Dendritic cell treated with granulocyte-macrophage colony-stimulating factor and Interleukin-4, amounts not matched to agents 40 ng/mL and 50 ng/mL, for 4 days (primary cell): ENCODE measurements at regions not wholly inside any gene's neighbourhood (a gene's known extent, or its start where the extent isn't known, plus 50 kb on each side); places are given as distances from the start of the nearest gene placed in this dataset.
"Not testable (repeated sequence)": the region's sequence is repeated elsewhere in the genome, so short reads cannot be mapped to it uniquely, and the experiment has no call there.

ENCODE experiments used
- H3K27ac Mint-ChIP-seq: one replicate; pipeline ENCODE4 v1.8.0; 2022; ENCODE audit warnings: mild to moderate bottlenecking, mixed read lengths
- H3K27me3 Mint-ChIP-seq: one replicate; pipeline ENCODE4 v1.8.0; 2022; ENCODE audit warnings: mild to moderate bottlenecking, mixed read lengths
- H3K36me3 Mint-ChIP-seq: one replicate; pipeline ENCODE4 v1.8.0; 2022; ENCODE audit warnings: low read depth, mixed read lengths
- H3K4me1 Mint-ChIP-seq: one replicate; pipeline ENCODE4 v1.8.0; 2022; ENCODE audit warnings: low read depth, mixed read lengths
- H3K4me3 Mint-ChIP-seq: one replicate; pipeline ENCODE4 v1.8.0; 2022; ENCODE audit warnings: mild to moderate bottlenecking, moderate library complexity, mixed read lengths
- H3K9me3 Mint-ChIP-seq: one replicate; pipeline ENCODE4 v1.8.0; 2022; ENCODE audit warnings: mixed read lengths
- intact Hi-C: fragments of 100-400 bp; cut with micrococcal nuclease; formaldehyde crosslinking; loops from one replicate; pipeline ENCODE4 v1.15.0; 2022

DNA sequence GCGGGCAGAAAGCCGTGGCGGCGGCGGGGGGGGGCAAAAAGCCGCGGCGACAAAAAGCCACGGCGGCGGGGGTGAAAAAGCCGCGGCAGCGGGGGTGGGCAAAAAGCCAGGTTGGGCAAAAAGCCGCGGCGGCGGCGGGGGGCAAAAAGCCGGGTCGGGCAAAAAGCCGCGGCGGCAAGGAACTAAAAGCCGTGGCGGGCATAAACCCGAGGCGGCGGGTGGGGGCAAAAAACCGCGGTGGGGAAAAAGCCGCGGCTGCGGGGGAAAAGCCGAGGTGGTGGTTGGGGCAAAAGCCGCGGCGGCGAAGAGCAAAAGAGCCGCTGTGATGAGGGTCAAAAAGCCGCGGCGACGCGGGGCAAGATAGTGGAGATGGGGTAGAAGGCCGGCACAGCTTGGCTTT lies 1834.2 kb downstream of the FOXD4L5 start:
- H3K27me3 Mint-ChIP-seq, H3K27ac Mint-ChIP-seq, intact Hi-C loops, H3K4me1 Mint-ChIP-seq, H3K36me3 Mint-ChIP-seq, H3K9me3 Mint-ChIP-seq: not testable (repeated sequence)
- peak overlapping the region; percentile 34 for H3K4me3 Mint-ChIP-seq

DNA sequence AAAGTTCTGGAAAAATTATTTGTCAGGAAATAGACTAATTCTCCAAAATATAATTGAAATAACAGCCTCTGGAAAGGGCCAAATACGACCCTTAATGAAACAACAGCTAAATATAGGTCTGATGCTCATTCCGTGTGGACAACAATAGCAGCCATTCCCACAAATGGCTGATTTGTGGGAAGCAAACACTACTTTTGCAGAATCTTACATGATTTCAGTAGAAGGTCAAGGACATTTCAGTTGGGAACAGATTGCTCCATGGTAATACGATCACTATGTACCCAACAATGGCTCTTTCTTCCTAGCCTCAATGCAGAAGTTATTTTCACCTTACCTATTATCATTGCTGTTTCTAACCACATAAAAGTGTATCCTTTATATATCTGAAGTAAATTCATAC lies 1859.9 kb downstream of the FOXD4L5 start:
- H3K36me3 Mint-ChIP-seq, H3K27me3 Mint-ChIP-seq, H3K4me1 Mint-ChIP-seq, H3K27ac Mint-ChIP-seq, H3K9me3 Mint-ChIP-seq, intact Hi-C loops, H3K4me3 Mint-ChIP-seq: not testable (repeated sequence)

- H3K27ac Mint-ChIP-seq, H3K27me3 Mint-ChIP-seq, H3K9me3 Mint-ChIP-seq, H3K4me1 Mint-ChIP-seq, H3K36me3 Mint-ChIP-seq, H3K4me3 Mint-ChIP-seq, intact Hi-C loops: not testable (repeated sequence)
These were observed 1894.1 kb downstream of the FOXD4L5 start for GRCh38 chr9:63390897-63391296.

GRCh38 chr9:63385479-63385878 lies 1899.5 kb downstream of the FOXD4L5 start:
- intact Hi-C loops, H3K4me3 Mint-ChIP-seq, H3K4me1 Mint-ChIP-seq, H3K27ac Mint-ChIP-seq, H3K36me3 Mint-ChIP-seq, H3K27me3 Mint-ChIP-seq, H3K9me3 Mint-ChIP-seq: not testable (repeated sequence)

DNA sequence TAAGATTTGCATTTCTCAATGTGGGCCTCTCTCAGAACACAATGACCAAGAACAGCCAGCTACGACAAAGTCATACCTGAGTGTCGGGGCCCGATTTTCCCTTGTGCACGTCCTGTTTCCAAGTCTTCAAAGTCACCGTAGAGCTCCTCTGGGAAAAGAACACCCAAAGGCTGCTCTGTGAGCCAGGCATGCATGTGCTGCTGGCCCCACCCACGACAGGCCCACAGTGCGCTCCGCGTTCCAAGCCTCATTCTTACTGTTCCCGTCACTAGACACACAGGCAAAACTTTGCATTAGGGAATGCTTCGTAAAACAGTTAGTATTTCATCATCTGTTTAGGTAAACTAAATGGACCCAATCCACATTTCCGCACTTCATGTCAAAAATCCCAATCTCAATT lies 1905.1 kb downstream of the FOXD4L5 start:
- not testable (repeated sequence) for H3K27me3 Mint-ChIP-seq, H3K9me3 Mint-ChIP-seq

GRCh38 chr9:63354219-63354618 lies 1930.8 kb downstream of the FOXD4L5 start:
- H3K36me3 Mint-ChIP-seq, H3K4me3 Mint-ChIP-seq, H3K27ac Mint-ChIP-seq, intact Hi-C loops, H3K27me3 Mint-ChIP-seq, H3K4me1 Mint-ChIP-seq, H3K9me3 Mint-ChIP-seq: not testable (repeated sequence)

More for the DNA sequence above, 1905.1 kb downstream of the FOXD4L5 start:
- H3K27ac Mint-ChIP-seq, H3K4me3 Mint-ChIP-seq, H3K4me1 Mint-ChIP-seq, H3K36me3 Mint-ChIP-seq, intact Hi-C loops: not testable (repeated sequence)

- H3K27me3 Mint-ChIP-seq, H3K27ac Mint-ChIP-seq, intact Hi-C loops, H3K9me3 Mint-ChIP-seq, H3K4me3 Mint-ChIP-seq, H3K36me3 Mint-ChIP-seq, H3K4me1 Mint-ChIP-seq: not testable (repeated sequence)
These were observed 1937.7 kb downstream of the FOXD4L5 start for GRCh38 chr9:63347347-63347746.

DNA sequence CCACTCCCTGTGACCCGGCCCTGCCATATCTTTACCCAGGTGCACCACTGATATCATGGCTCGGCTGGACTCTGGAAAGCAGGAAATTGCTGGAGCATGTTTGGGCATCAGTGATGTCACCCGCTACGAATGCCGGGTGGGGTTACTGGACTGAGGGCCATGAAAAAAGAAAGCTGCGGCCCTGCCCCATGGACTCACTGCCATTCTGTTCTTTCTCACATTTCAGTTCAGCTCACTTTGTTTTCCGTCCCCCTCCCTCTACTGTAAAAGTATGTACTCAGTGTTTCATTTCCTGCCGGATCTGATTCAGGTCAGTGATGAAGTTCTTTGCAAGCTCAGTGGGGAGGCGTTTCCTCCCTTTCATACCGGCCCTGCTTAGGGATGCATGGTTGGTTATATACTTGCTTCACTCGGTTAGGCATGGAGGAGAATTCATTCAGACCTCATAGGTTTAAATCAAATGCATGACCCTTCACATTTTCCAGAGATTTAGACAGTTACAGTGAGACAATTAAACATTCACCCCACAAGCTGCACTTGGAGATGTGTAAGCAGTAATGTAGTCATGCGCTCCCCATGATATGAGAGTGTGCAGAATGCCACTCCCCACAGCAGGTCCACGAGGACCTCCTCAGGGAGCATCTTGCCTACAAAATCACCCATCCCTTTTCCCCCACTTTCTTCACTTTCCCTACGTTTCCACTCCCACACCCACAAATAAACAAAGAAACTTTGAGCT lies 1938.5 kb downstream of the FOXD4L5 start:
- H3K27me3 Mint-ChIP-seq, H3K9me3 Mint-ChIP-seq, intact Hi-C loops, H3K4me1 Mint-ChIP-seq, H3K36me3 Mint-ChIP-seq, H3K27ac Mint-ChIP-seq, H3K4me3 Mint-ChIP-seq: not testable (repeated sequence)

GRCh38 chr9:63344408-63344807 lies 1940.6 kb downstream of the FOXD4L5 start:
- H3K4me3 Mint-ChIP-seq, intact Hi-C loops, H3K27me3 Mint-ChIP-seq, H3K4me1 Mint-ChIP-seq, H3K9me3 Mint-ChIP-seq, H3K27ac Mint-ChIP-seq, H3K36me3 Mint-ChIP-seq: not testable (repeated sequence)

- H3K27ac Mint-ChIP-seq, H3K4me3 Mint-ChIP-seq, intact Hi-C loops, H3K9me3 Mint-ChIP-seq, H3K36me3 Mint-ChIP-seq, H3K27me3 Mint-ChIP-seq: not testable (repeated sequence)
- peaks cover 11% of the 10 kb centered on the region for H3K4me1 Mint-ChIP-seq
These were observed 1942.5 kb downstream of the FOXD4L5 start for GRCh38 chr9:63342528-63342927.

DNA sequence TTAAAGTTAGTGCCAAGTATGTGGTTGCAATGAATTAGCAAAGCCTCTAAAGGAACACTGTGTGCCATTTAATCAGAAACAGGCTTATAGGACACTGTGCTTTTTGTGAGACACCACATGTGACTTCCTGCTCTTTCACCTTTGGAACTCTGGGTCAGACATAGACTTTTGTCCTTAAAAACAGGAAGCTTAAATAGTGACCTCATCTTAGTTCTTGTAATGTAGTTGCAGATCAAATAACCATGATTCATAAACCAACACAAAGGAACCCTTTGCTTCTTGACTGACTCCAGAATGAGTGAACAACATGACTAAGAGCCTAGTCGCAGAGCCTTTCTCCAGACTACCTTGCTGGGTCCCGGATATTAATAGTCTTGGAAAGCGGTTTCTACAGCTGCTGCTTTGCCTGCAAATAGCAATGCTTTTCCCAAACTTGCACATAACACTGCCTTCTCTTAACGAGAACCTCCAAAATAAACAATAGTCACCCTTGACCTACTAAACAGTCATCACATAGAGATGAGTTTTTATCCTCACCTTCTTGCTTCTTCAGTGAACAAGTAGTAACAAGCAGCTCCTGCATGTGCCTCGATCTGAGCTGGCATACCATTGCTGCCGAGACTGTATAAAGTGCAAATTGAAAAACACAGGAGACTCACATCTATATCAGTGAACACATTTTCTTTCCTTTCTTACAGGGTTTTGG lies 1947.0 kb downstream of the FOXD4L5 start:
- H3K36me3 Mint-ChIP-seq, intact Hi-C loops, H3K9me3 Mint-ChIP-seq, H3K27me3 Mint-ChIP-seq, H3K4me1 Mint-ChIP-seq, H3K4me3 Mint-ChIP-seq, H3K27ac Mint-ChIP-seq: not testable (repeated sequence)

- H3K27me3 Mint-ChIP-seq, H3K36me3 Mint-ChIP-seq, intact Hi-C loops, H3K4me3 Mint-ChIP-seq, H3K27ac Mint-ChIP-seq, H3K4me1 Mint-ChIP-seq, H3K9me3 Mint-ChIP-seq: not testable (repeated sequence)
These were observed 1949.7 kb downstream of the FOXD4L5 start for GRCh38 chr9:63335286-63335685.

- H3K9me3 Mint-ChIP-seq, H3K4me1 Mint-ChIP-seq, H3K27ac Mint-ChIP-seq, intact Hi-C loops, H3K36me3 Mint-ChIP-seq, H3K27me3 Mint-ChIP-seq, H3K4me3 Mint-ChIP-seq: not testable (repeated sequence)
These were observed 1950.8 kb downstream of the FOXD4L5 start for GRCh38 chr9:63334187-63334586.

DNA sequence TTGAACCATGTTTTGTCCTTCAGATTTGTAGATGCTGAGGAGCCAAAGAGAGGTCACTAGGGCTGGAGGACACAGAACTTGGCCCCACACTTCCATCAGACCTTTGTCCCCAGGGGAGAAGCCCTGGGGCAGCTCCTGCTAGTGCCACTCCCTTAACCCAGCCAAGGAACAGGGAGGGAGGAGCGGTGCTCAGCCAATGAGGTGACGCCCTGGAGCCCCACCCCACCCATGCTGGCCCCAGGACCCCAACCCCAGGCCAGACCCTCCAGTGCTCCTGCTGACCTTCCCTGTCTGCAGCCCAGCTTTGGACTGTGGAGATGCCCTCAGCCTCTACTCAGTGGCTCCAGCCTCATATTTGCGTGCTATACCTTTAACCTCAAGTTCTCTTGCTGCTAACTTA lies 1951.9 kb downstream of the FOXD4L5 start:
- H3K4me3 Mint-ChIP-seq, H3K36me3 Mint-ChIP-seq, H3K4me1 Mint-ChIP-seq, H3K27ac Mint-ChIP-seq, H3K9me3 Mint-ChIP-seq, intact Hi-C loops, H3K27me3 Mint-ChIP-seq: not testable (repeated sequence)

- H3K27ac Mint-ChIP-seq, H3K4me3 Mint-ChIP-seq, intact Hi-C loops, H3K9me3 Mint-ChIP-seq, H3K27me3 Mint-ChIP-seq, H3K4me1 Mint-ChIP-seq, H3K36me3 Mint-ChIP-seq: not testable (repeated sequence)
These were observed 1956.7 kb downstream of the FOXD4L5 start for GRCh38 chr9:63328313-63328712.
